RCC 7860 (cell line): ENCODE measurements at regions not wholly inside any gene's neighbourhood (a gene's known extent, or its start where the extent isn't known, plus 50 kb on each side); places are given as distances from the start of the nearest gene placed in this dataset.

Source experiments
- DNase-seq: peaks from one replicate; pipeline ENCODE4 v3.0.0-alpha.2; 2015; ENCODE audit warnings: low spot score
- FAIRE-seq: peaks from 2 replicates; lab custom pipeline; 2012; peaks lifted over from hg19 to GRCh38; lab: Jason Lieb, UNC

DNA sequence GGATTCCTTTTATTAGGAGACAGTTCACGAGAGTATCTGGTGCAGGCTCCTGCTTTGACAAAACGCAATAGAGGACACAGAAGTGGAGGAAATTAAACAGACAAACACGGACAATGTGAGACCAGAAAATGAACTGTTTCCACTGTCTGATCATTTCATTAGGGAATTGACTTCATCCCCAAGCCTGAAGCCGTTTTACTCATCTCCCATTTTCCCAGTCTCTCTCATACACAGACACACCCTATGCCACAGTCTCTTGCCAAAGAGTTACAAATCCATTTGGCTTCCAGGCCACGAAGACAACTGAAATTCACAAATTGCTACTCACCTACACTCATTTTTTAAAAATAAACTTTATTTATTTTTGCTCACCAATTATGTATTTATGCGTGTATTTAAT is 1087.8 kb upstream of the TMEM132C start:
- no peak for DNase-seq
- FAIRE-seq = no peak

DNA sequence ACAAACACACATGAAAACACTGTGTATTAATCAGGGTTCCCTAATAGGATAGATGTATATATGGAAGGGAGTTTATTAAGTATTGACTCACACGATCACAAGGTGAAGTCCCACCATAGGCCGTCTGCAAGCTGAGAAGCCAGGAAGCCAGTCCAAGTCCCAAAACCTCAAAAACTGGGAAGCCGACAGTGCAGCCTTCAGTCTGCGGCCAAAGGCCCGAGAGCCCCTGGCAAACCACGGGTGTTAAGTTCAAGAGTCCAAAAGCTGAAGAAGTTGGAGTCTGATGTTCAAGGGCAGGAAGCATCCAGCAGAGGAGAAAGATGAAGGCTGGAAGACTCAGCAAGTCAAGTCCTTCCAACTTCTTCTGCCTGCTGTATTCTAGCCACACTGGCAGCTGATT is 1085.0 kb upstream of the TMEM132C start:
- FAIRE-seq = no peak

GRCh38 chr12:127189992-127190391 is 1077.0 kb upstream of the TMEM132C start:
- FAIRE-seq = no peak

More for the DNA sequence above, 1085.0 kb upstream of the TMEM132C start:
- no peak for DNase-seq

GRCh38 chr12:127191129-127191528 is 1075.8 kb upstream of the TMEM132C start:
- FAIRE-seq (peak; percentile 67), DNase-seq (peak; percentile 36)

More at GRCh38 chr12:127189992-127190391, 1077.0 kb upstream of the TMEM132C start:
- DNase-seq = no peak

- DNase-seq = no peak
- FAIRE-seq = no peak
These were observed 1074.6 kb upstream of the TMEM132C start for GRCh38 chr12:127192391-127192790.

- FAIRE-seq (no peak), DNase-seq (no peak)
These were observed 1073.6 kb upstream of the TMEM132C start for GRCh38 chr12:127193341-127193740.

DNA sequence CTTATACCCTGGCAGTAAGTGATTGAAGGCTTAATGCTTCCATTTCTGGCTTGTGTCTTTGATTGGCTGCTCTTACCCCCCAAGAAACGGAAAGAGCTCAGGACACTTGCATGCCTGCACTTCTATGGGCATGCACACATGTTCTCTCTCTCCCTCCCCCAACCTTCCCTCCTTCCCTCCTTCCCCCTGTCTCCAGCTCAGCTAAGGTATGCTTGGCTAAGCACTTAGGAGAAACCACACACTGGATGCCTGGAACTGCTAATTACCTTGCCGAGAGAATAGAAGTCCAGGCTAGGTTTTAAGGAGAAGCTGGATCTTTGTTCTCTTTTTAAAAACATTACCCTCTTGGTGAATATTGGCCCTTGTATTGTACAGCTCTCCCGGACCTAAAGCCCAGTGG is 1072.8 kb upstream of the TMEM132C start:
- DNase-seq = no peak
- no peak for FAIRE-seq

- DNase-seq (peak; percentile 9), FAIRE-seq (peak; percentile 5)
These were observed 1061.0 kb upstream of the TMEM132C start for GRCh38 chr12:127205781-127206555.

DNA sequence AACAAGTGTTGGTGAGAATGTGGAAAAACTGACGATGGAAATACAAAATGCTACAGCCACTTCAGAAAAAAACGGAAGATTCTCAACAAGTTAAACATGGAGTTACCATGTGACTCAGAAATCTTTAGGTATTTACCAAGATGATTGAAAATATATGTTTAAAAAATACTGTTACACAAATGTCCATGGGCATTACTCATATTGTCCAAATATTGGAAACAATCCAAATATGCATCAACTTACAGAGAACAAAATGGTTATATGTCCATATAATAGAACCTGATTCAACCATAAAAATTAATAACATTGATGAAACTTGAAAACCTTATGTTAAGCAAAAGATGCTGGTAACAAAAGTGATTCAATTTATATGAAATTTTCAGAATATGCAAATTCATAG is 1057.7 kb upstream of the TMEM132C start:
- FAIRE-seq (no peak), DNase-seq (no peak)

- FAIRE-seq (no peak), DNase-seq (no peak)
These were observed 1052.8 kb upstream of the TMEM132C start for GRCh38 chr12:127214186-127214585.

DNA sequence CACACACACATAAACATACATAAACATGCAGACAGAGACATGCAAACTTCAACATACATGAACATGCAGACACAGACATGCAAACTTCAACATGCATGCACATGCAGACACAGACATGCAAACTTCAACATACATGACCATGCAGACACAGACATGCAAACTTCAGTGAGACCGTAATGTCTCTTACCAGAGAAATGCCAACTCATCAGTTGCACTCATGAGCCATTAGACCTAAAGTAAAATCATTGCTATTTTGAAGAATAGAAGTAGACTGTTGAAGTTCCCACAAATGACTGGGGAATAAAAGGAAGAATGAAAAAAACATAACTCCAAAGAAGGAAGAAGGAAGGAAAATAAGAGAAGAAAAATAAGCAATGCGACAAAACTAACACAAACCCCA is 1044.0 kb upstream of the TMEM132C start:
- DNase-seq (no peak), FAIRE-seq (no peak)

- DNase-seq (no peak), FAIRE-seq (no peak)
These were observed 1043.2 kb upstream of the TMEM132C start for GRCh38 chr12:127223731-127224130.

- DNase-seq (peak; percentile 96), FAIRE-seq (peak; percentile 95)
These were observed 1036.1 kb upstream of the TMEM132C start for GRCh38 chr12:127230843-127231260.

DNA sequence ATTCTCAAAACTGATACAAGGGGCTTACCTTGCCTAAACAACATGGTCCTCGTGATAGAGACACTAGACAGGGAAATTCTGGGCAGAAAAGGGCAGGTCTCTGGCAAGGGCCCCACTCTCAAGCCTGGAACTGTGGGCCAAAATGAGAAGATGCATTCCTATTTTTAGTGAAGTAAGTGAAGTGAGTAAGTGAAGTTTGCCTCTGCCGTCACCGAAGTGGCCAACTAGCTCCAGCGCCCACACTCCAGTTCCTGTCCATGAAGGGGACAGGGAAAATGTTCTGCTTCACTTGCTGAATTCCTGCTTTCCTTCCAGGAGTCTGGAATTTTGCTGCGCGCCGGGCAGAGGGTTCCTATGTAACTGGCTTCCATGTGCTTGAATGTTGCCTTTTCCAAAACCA is 1035.6 kb upstream of the TMEM132C start:
- DNase-seq = no peak
- FAIRE-seq = no peak

DNA sequence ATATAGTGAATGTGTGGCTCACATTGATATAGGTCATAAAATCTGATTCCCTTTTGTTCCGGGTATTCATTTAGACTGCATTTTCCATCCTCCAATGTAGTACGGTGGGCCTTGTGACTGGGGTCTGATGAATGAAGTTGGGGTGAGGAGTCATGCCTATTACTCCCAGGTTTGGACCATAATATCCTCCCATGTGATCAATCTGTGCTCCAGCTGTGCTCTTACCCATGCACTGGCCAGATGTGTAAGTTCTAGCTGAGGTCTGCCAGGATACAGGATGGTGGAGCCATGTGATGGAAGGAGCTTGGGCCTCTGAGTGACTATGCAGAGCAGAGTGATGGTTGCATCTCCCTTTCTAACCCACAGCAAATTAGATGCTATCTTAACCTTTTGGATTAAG is 1034.0 kb upstream of the TMEM132C start:
- no peak for FAIRE-seq

DNA sequence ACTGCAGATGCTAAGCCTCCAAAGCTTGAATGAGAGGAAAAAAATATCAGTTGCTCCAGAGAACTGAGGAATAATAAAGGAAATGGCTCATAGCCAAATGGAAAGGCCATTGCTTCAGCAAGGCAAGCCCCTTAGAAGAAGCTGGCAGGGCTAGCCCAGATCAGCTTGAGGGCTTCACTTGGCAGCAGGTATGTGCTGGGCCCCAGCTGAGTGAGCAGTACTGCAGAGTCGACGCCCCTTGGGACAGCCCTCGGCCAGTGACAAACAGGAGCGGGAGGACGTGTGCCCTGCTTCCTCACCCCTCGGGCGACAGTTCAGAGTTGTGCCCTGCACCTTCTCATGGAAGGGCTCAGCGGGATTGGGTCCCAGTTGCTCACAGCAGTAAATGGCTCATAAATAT is 1031.2 kb upstream of the TMEM132C start:
- FAIRE-seq = no peak
- no peak for DNase-seq

More for the DNA sequence above, 1034.0 kb upstream of the TMEM132C start:
- no peak for DNase-seq

DNA sequence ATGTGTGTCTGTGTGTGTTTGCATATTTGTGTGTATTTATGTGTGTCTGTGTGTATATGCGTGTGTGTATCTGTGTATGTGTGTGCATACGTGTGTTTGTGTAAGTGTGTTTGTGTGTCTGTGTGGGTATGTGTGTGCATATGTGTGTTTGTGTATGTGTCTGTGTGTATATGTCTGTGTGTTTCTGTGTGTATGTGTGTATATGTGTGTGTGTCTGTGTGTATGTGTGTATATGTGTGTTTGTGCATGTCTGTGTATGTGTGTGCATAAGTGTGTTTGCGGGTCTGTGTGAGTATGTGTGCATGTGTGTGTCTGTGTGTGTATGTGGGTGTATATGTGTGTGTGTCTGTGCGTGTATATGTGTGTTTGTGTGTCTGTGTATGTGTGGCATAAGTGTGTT is 1030.5 kb upstream of the TMEM132C start:
- no peak for FAIRE-seq
- no peak for DNase-seq

- no peak for FAIRE-seq
These were observed 1029.8 kb upstream of the TMEM132C start for GRCh38 chr12:127237151-127237550.

DNA sequence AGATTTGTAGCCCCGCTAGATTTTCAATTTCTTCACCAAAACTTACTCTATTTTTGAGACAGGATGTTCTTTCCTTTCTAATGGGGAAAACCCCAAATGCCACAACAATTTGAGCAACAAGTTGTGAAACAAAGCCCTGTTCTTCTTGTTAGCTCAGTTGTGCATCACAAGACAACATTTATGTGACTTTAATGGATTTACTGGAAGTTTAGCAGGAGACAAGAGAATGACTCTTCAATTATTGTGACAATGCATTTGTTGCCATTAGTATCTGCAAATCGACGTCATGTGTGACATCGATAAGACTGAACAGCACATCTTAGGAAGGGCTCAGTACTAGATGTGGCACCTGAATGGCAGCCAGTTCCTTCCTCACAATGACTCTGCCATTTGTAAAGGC is 1028.9 kb upstream of the TMEM132C start:
- DNase-seq (no peak), FAIRE-seq (no peak)

More at GRCh38 chr12:127237151-127237550, 1029.8 kb upstream of the TMEM132C start:
- DNase-seq = no peak

- FAIRE-seq (no peak), DNase-seq (no peak)
These were observed 1027.2 kb upstream of the TMEM132C start for GRCh38 chr12:127239781-127240180.

GRCh38 chr12:127240249-127240929 is 1026.6 kb upstream of the TMEM132C start:
- DNase-seq (no peak), FAIRE-seq (no peak)
